H1 (cell line): ENCODE measurements at regions not wholly inside any gene's neighbourhood (a gene's known extent, or its start where the extent isn't known, plus 50 kb on each side); places are given as distances from the start of the nearest gene placed in this dataset.

Source experiments
- CTCF ChIA-PET: fragments of 300-600 bp; sonication (Branson Sonifier 250); formaldehyde crosslinking; loops from one replicate; lab custom pipeline; 2021; ENCODE audit not compliant: partially characterized antibody; lab: Charles Lee
- POLR2A ChIA-PET: fragments of 300-600 bp; sonication (Branson Sonifier 250); formaldehyde crosslinking; loops from one replicate; lab custom pipeline; 2021; ENCODE audit warnings: inconsistent platforms; ENCODE audit not compliant: partially characterized antibody; lab: Charles Lee
- DNase-seq, 2 experiments: peaks; one replicate each; pipeline versions ENCODE4 v3.0.0 to v3.0.0-alpha.2; 2010 to 2022; ENCODE audit warnings: low spot score in 2 of 2, low read depth in 1 of 2, mixed read lengths in 1 of 2
- FAIRE-seq: peaks from 2 replicates; lab custom pipeline; 2011; peaks lifted over from hg19 to GRCh38; lab: Jason Lieb, UNC
- H2AFZ ChIP-seq: 2 replicates; pipeline ENCODE4 v1.8.1; 2012; ENCODE audit warnings: low read length, inconsistent platforms
- H2AK5ac ChIP-seq: 2 replicates; pipeline ENCODE4 v1.6.1; 2013; ENCODE audit warnings: low read depth, low read length
- H2BK120ac ChIP-seq: replicated peaks from 2 replicates; pipeline ENCODE3; 2013; ENCODE audit warnings: low read depth, low read length, inconsistent platforms
- H2BK12ac ChIP-seq: 2 replicates; pipeline ENCODE4 v1.6.1; 2013; ENCODE audit warnings: low read depth, low read length
- H2BK15ac ChIP-seq: 2 replicates; pipeline ENCODE4 v1.6.1; 2013; ENCODE audit warnings: low read length
- H2BK20ac ChIP-seq: 2 replicates; pipeline ENCODE4 v1.6.1; 2013; ENCODE audit warnings: low read length
- H2BK5ac ChIP-seq: 2 replicates; pipeline ENCODE4 v1.6.1; 2013; ENCODE audit warnings: low read depth, low read length
- H3K14ac ChIP-seq: 2 replicates; pipeline ENCODE4 v1.6.1; 2013; ENCODE audit warnings: inconsistent platforms; ENCODE audit not compliant: insufficient read length
- H3K18ac ChIP-seq: 2 replicates; pipeline ENCODE4 v1.6.1; 2013; ENCODE audit warnings: low read length; ENCODE audit errors: extremely low read depth
- H3K23ac ChIP-seq: 2 replicates; pipeline ENCODE4 v1.6.1; 2013; ENCODE audit warnings: inconsistent platforms; ENCODE audit not compliant: insufficient read length
- H3K23me2 ChIP-seq: 2 replicates; pipeline ENCODE4 v1.6.1; 2013; ENCODE audit warnings: low read depth, low read length
- H3K27ac ChIP-seq: 2 replicates; pipeline ENCODE4 v1.6.1; 2011; ENCODE audit warnings: low read depth, low read length, inconsistent platforms
- H3K27me3 ChIP-seq, 4 experiments: replicated peaks in 1 of 4; 1 replicate in 1 of 4; 2 replicates in 3 of 4; pipeline versions ENCODE4 v1.6.1 to v1.8.1; 2011 to 2013; ENCODE audit warnings: low read length in 3 of 4, mild to moderate bottlenecking in 3 of 4, inconsistent platforms in 2 of 4, mixed read lengths in 2 of 4, moderate library complexity in 1 of 4; ENCODE audit not compliant: control insufficient read depth in 3 of 4, insufficient read depth in 3 of 4; ENCODE audit errors: extremely low read depth in 1 of 4
- H3K36me3 ChIP-seq, 4 experiments: 2 replicates each; pipeline versions ENCODE4 v1.6.1 to v1.8.1; 2011 to 2013; ENCODE audit warnings: mild to moderate bottlenecking in 4 of 4, low read length in 3 of 4, moderate library complexity in 2 of 4, control low read depth in 1 of 4, inconsistent platforms in 1 of 4; ENCODE audit not compliant: insufficient read depth in 4 of 4, control insufficient read depth in 2 of 4
- H3K4ac ChIP-seq: replicated peaks from 2 replicates; pipeline ENCODE3; 2013; ENCODE audit warnings: low read length, low read depth, mixed read lengths, inconsistent platforms; ENCODE audit not compliant: insufficient read length
- H3K4me1 ChIP-seq, 4 experiments: replicated peaks in 1 of 4; 1 replicate in 1 of 4; 2 replicates in 3 of 4; pipeline versions ENCODE4 v1.6.1 to v1.8.1; 2011 to 2013; ENCODE audit warnings: low read length in 3 of 4, inconsistent platforms in 2 of 4, mixed read lengths in 1 of 4; ENCODE audit not compliant: insufficient read depth in 4 of 4, control insufficient read depth in 3 of 4
- H3K4me2 ChIP-seq, 2 experiments: 2 replicates each; pipeline versions ENCODE4 v1.6.1 to v1.8.1; 2011 to 2013; ENCODE audit warnings: low read depth in 2 of 2, low read length in 2 of 2, control low read depth in 1 of 2, inconsistent platforms in 1 of 2, mild to moderate bottlenecking in 1 of 2; ENCODE audit not compliant: insufficient read depth in 1 of 2
- H3K4me3 ChIP-seq, 4 experiments: fragments of 200-600, 300-600 bp in 1 of 4; sonication (generic), shearing (Covaris generic), sonication (Bioruptor Twin) in 1 of 4; 2 replicates each; pipeline versions ENCODE4 v1.5.1 to v1.8.1; 2011 to 2016; ENCODE audit warnings: low read length in 4 of 4, low read depth in 3 of 4, control low read depth in 2 of 4, inconsistent platforms in 2 of 4, mild to moderate bottlenecking in 2 of 4, mixed read lengths in 1 of 4, moderate library complexity in 1 of 4; ENCODE audit not compliant: insufficient read depth in 2 of 4; ENCODE audit errors: extremely low read depth in 1 of 4
- H3K56ac ChIP-seq: replicated peaks from 2 replicates; pipeline ENCODE3; 2013; ENCODE audit warnings: low read depth, mild to moderate bottlenecking, mixed read lengths, low read length, inconsistent platforms; ENCODE audit not compliant: insufficient read length
- H3K79me1 ChIP-seq: 2 replicates; pipeline ENCODE4 v1.6.1; 2013; ENCODE audit warnings: low read depth, low read length, control low read depth
- H3K79me2 ChIP-seq, 2 experiments: 2 replicates each; pipeline versions ENCODE4 v1.6.1 to v1.8.1; 2012 to 2013; ENCODE audit warnings: low read length in 2 of 2, mild to moderate bottlenecking in 2 of 2, inconsistent platforms in 1 of 2; ENCODE audit not compliant: insufficient read depth in 2 of 2, control insufficient read depth in 1 of 2
- H3K9ac ChIP-seq, 4 experiments: replicated peaks in 1 of 4; 1 replicate in 1 of 4; 2 replicates in 3 of 4; pipeline versions ENCODE4 v1.6.1 to v1.8.1; 2011 to 2013; ENCODE audit warnings: low read depth in 3 of 4, low read length in 3 of 4, control low read depth in 2 of 4, mild to moderate bottlenecking in 2 of 4, moderate library complexity in 2 of 4, inconsistent platforms in 1 of 4; ENCODE audit errors: extremely low read depth in 1 of 4
- H3K9me3 ChIP-seq, 2 experiments: 2 replicates each; pipeline versions ENCODE4 v1.6.1 to v1.8.1; 2012 to 2013; ENCODE audit warnings: mild to moderate bottlenecking in 2 of 2, moderate library complexity in 2 of 2, control low read depth in 1 of 2, inconsistent platforms in 1 of 2, low read depth in 1 of 2, low read length in 1 of 2, mixed read lengths in 1 of 2; ENCODE audit not compliant: insufficient read depth in 2 of 2
- H4K20me1 ChIP-seq, 2 experiments: replicated peaks in 1 of 2; 2 replicates each; pipeline versions ENCODE3 to v1.8.1; 2011 to 2013; ENCODE audit warnings: inconsistent platforms in 2 of 2, low read length in 2 of 2, mild to moderate bottlenecking in 1 of 2; ENCODE audit not compliant: insufficient read depth in 2 of 2, control insufficient read depth in 1 of 2
- H4K5ac ChIP-seq: 2 replicates; pipeline ENCODE4 v1.6.1; 2013; ENCODE audit warnings: low read length, low read depth, mixed read lengths, inconsistent platforms; ENCODE audit not compliant: insufficient read length
- H4K8ac ChIP-seq: 2 replicates; pipeline ENCODE4 v1.8.0; 2013; ENCODE audit warnings: mild to moderate bottlenecking, moderate library complexity, low read length, inconsistent platforms; ENCODE audit not compliant: insufficient read depth; ENCODE audit errors: extremely low read depth
- H4K91ac ChIP-seq: replicated peaks from 2 replicates; pipeline ENCODE3; 2013; ENCODE audit warnings: low read length, mixed read lengths, inconsistent platforms; ENCODE audit not compliant: insufficient read length
- CHD1 ChIP-seq: IDR thresholded peaks from 2 replicates; pipeline ENCODE4 v1.6.1; 2012; ENCODE audit warnings: low read depth, low read length, improper control_type of control experiment
- WGBS, 2 experiments: shearing (Covaris generic) in 1 of 2; methylation state at CpG; one replicate each; pipeline versions ENCODE4 v1.1.6 to v1.1.7; 2013 to 2015; ENCODE audit warnings: low lambda C conversion rate in 2 of 2, mixed read lengths in 2 of 2, inconsistent platforms in 1 of 2, low coverage in 1 of 2, missing lambda C conversion rate in 1 of 2; ENCODE audit not compliant: insufficient replicate concordance in 2 of 2, insufficient coverage in 1 of 2, insufficient read length in 1 of 2; ENCODE audit errors: extremely low coverage in 1 of 2, missing lambda C conversion rate in 1 of 2; 5-methylcytosine and 5-hydroxymethylcytosine counted together

DNA sequence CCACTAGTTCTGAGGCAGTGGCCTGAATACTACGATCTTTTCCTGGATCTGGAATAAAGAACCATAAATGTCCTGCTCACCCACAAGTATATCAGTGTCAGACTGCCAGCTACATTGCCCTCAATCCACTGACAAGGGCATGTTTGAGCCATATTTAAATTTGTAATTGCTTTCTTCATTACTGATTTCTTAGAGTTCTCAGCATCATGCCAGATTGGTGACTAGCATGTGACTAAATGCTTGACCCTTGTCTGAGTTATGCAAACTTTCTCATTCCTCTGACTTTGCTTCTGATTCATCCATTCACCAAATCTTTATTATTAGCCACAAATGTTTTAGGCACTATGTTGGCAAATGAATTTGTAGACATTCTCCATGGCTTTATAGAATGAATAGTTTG is 143.6 kb upstream of the SLC16A7 start:
- Histone ChIP-seq H2BK20ac (no peak overlapping the region), H2BK15ac (no peak overlapping the region), H2AK5ac (no peak overlapping the region), H3K23ac (no peak overlapping the region), H3K36me3 (no peaks in the 10 kb centered on the region), H3K23me2 (no peaks in the 10 kb centered on the region), H2BK5ac (no peak overlapping the region), H3K79me1 (no peaks in the 10 kb centered on the region), H4K91ac (no peak overlapping the region), H2BK120ac (no peak overlapping the region), H3K4me1 (no peaks in the 10 kb centered on the region; a peak in 1 of 7 replicates), H3K27me3 (no peaks in the 10 kb centered on the region), H2BK12ac (no peak overlapping the region), H3K18ac (no peak overlapping the region), H3K9me3 (no peaks in the 10 kb centered on the region), H3K27ac (no peak overlapping the region), H4K5ac (no peak overlapping the region), H4K8ac (no peak overlapping the region), H3K4ac (no peak overlapping the region), H3K56ac (no peak overlapping the region), H2AFZ (no peak overlapping the region), H3K79me2 (no peaks in the 10 kb centered on the region), H4K20me1 (no peaks in the 10 kb centered on the region), H3K4me3 (no peak overlapping the region), H3K4me2 (no peak overlapping the region), H3K14ac (no peak overlapping the region), H3K9ac (no peak overlapping the region)
- ChIA-PET CTCF (interaction anchor here (0.9 kb wide), 1 partner anchor 356 kb away, joined by 3 read pairs; no protein-coding TSS in a partner anchor), POLR2A (no interaction called here)
- WGBS, 2 experiments: 83% methylated on average over 1 of the region's 1 CpG; no CpG with 5 or more reads in 1 of the 2 experiments
- DNase-seq (no peak), FAIRE-seq (no peak)
- TF ChIP-seq CHD1: no peak
